ENCODE measurements at regions not wholly inside any gene's neighbourhood (a gene's known extent, or its start where the extent isn't known, plus 50 kb on each side); places are given as distances from the start of the nearest gene placed in this dataset.

- TF ChIP-seq RERE (CRISPR knock-in tag; IDR thresholded peaks at IDR 0.05; ENCODE audit: borderline replicate concordance) (no peak), CHCHD3 (CRISPR knock-in tag; IDR thresholded peaks at IDR 0.05) (0 out of 2 replicates have a peak, but pooled peaks have one; percentile 49), ZNF253 (CRISPR knock-in tag; conservative IDR thresholded peaks at IDR 0.05) (peak; percentile 22; the same call in 1 of the 2 replicates), ZNF175 (CRISPR knock-in tag; IDR thresholded peaks at IDR 0.05; ENCODE audit: low read depth) (0 out of 2 replicates have a peak, but pooled peaks have one; percentile 36), EP300 (IDR thresholded peaks at IDR 0.05; ENCODE audit: low read length) (0 out of 2 replicates have a peak, but pooled peaks have one; percentile 17), ZNF644 (tag; IDR thresholded peaks at IDR 0.05; ENCODE audit: low read depth) (0 out of 2 replicates have a peak, but pooled peaks have one; percentile 50), ARID3A (IDR thresholded peaks at IDR 0.05; ENCODE audit: borderline replicate concordance, low read depth, low read length) (peak; percentile 67; the same call in 1 of the 2 replicates), THRB (CRISPR knock-in tag; conservative IDR thresholded peaks at IDR 0.05) (peak; percentile 36; the same call in 1 of the 2 replicates), SFPQ (IDR thresholded peaks at IDR 0.05; ENCODE audit: low read depth, low read length) (peak; percentile 54; the same call in 1 of the 2 replicates), ZNF3 (CRISPR knock-in tag; IDR thresholded peaks at IDR 0.05) (0 out of 2 replicates have a peak, but pooled peaks have one; percentile 4), NCOA4 (IDR thresholded peaks at IDR 0.05; ENCODE audit: partially characterized antibody) (peak; percentile 88), OTX1 (CRISPR knock-in tag; IDR thresholded peaks at IDR 0.05) (no peak), ZNF217 (CRISPR knock-in tag; IDR thresholded peaks at IDR 0.05) (no peak)
Measured at GRCh38 chr21:8993284-8993942, 1528.0 kb upstream of the TPTE start (continued).
